NCI-H524 treated with DMSO at 0.1 percent for 48 hours (cell line): ENCODE measurements at regions not wholly inside any gene's neighbourhood (a gene's known extent, or its start where the extent isn't known, plus 50 kb on each side); places are given as distances from the start of the nearest gene placed in this dataset.

Source experiments
- DNase-seq: peaks from one replicate; lab custom pipeline; 2025; lab: John Stamatoyannopoulos, UW

- DNase-seq, result no peak
These were observed 93.5 kb downstream of the KLF6 start for GRCh38 chr10:3691482-3691881.

GRCh38 chr10:3689871-3690510 is 95.0 kb downstream of the KLF6 start:
- DNase-seq, result no peak

GRCh38 chr10:3687510-3688081 is 97.4 kb downstream of the KLF6 start:
- DNase-seq, result no peak

GRCh38 chr10:3685384-3685783 is 99.6 kb downstream of the KLF6 start:
- DNase-seq, result no peak

GRCh38 chr10:3684891-3685290 is 100.1 kb downstream of the KLF6 start:
- no peak for DNase-seq

- no peak for DNase-seq
These were observed 101.4 kb downstream of the KLF6 start for GRCh38 chr10:3683560-3683959.

GRCh38 chr10:3682745-3683144 is 102.3 kb downstream of the KLF6 start:
- no peak for DNase-seq

- DNase-seq, result no peak
These were observed 103.1 kb downstream of the KLF6 start for GRCh38 chr10:3681642-3682554.

- no peak for DNase-seq
These were observed 104.9 kb downstream of the KLF6 start for GRCh38 chr10:3679950-3680629.

GRCh38 chr10:3678629-3679227 is 106.3 kb downstream of the KLF6 start:
- DNase-seq, result no peak

- DNase-seq, result no peak
These were observed 108.4 kb downstream of the KLF6 start for GRCh38 chr10:3676564-3676963.

GRCh38 chr10:3672220-3672619 is 112.8 kb downstream of the KLF6 start:
- DNase-seq, result no peak

GRCh38 chr10:3671386-3671955 is 113.5 kb downstream of the KLF6 start:
- DNase-seq, result no peak

GRCh38 chr10:3668966-3669330 is 116.1 kb downstream of the KLF6 start:
- DNase-seq, result no peak

- DNase-seq, result no peak
These were observed 116.6 kb downstream of the KLF6 start for GRCh38 chr10:3668276-3668965.

- no peak for DNase-seq
These were observed 118.3 kb downstream of the KLF6 start for GRCh38 chr10:3666525-3667302.

- DNase-seq, result no peak
These were observed 119.6 kb downstream of the KLF6 start for GRCh38 chr10:3665316-3665908.

GRCh38 chr10:3662775-3663174 is 122.2 kb downstream of the KLF6 start:
- DNase-seq, result no peak

- no peak for DNase-seq
These were observed 123.7 kb downstream of the KLF6 start for GRCh38 chr10:3661271-3661670.

GRCh38 chr10:3660753-3661152 is 124.3 kb downstream of the KLF6 start:
- DNase-seq, result no peak
